ENCODE measurements at regions not wholly inside any gene's neighbourhood (a gene's known extent, or its start where the extent isn't known, plus 50 kb on each side); places are given as distances from the start of the nearest gene placed in this dataset.
A peak's percentile ranks its signal among the peaks of the same experiment; 100 is the strongest.

DNA sequence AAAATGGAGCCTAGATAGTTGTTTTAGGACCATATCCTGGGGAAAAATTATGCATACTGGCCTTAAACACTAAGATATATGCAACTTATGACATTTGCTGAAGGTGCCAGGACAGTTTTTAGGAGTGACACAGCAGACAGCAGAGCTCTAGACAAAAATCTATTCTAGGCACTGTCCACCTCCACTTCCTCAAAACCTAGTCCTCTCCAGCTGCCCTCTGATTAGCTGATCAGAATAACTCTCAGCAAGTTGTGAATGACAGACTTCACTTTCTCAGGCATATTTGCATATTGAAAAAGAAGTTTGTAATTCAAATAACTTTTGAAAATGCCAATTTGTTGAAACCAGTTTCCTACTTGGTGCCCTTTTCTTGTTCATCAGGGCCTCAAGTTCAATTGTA lies 152.3 kb upstream of the STEAP4 start:
- TF ChIP-seq RARB (CRISPR knock-in tag; IDR thresholded peaks at IDR 0.05) (no peak), PPARA (CRISPR knock-in tag; IDR thresholded peaks at IDR 0.05; ENCODE audit: borderline replicate concordance) (no peak), ZFP30 (CRISPR knock-in tag; IDR thresholded peaks at IDR 0.05) (no peak), TOX (CRISPR knock-in tag; IDR thresholded peaks at IDR 0.05; ENCODE audit: borderline replicate concordance) (no peak), OSR1 (CRISPR knock-in tag; IDR thresholded peaks at IDR 0.05) (no peak), SNAI2 (CRISPR knock-in tag; IDR thresholded peaks at IDR 0.05) (no peak), ZNF70 (CRISPR knock-in tag; IDR thresholded peaks at IDR 0.05) (no peak), ARNTL (CRISPR knock-in tag; IDR thresholded peaks at IDR 0.05; ENCODE audit: borderline replicate concordance, low read depth) (no peak)
- TF ChIP-seq, protein P1, sequence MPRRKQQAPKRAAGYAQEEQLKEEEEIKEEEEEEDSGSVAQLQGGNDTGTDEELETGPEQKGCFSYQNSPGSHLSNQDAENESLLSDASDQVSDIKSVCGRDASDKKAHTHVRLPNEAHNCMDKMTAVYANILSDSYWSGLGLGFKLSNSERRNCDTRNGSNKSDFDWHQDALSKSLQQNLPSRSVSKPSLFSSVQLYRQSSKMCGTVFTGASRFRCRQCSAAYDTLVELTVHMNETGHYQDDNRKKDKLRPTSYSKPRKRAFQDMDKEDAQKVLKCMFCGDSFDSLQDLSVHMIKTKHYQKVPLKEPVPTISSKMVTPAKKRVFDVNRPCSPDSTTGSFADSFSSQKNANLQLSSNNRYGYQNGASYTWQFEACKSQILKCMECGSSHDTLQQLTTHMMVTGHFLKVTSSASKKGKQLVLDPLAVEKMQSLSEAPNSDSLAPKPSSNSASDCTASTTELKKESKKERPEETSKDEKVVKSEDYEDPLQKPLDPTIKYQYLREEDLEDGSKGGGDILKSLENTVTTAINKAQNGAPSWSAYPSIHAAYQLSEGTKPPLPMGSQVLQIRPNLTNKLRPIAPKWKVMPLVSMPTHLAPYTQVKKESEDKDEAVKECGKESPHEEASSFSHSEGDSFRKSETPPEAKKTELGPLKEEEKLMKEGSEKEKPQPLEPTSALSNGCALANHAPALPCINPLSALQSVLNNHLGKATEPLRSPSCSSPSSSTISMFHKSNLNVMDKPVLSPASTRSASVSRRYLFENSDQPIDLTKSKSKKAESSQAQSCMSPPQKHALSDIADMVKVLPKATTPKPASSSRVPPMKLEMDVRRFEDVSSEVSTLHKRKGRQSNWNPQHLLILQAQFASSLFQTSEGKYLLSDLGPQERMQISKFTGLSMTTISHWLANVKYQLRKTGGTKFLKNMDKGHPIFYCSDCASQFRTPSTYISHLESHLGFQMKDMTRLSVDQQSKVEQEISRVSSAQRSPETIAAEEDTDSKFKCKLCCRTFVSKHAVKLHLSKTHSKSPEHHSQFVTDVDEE (CRISPR knock-in tag; IDR thresholded peaks at IDR 0.05) = no peak
- TF ChIP-seq, protein P2, sequence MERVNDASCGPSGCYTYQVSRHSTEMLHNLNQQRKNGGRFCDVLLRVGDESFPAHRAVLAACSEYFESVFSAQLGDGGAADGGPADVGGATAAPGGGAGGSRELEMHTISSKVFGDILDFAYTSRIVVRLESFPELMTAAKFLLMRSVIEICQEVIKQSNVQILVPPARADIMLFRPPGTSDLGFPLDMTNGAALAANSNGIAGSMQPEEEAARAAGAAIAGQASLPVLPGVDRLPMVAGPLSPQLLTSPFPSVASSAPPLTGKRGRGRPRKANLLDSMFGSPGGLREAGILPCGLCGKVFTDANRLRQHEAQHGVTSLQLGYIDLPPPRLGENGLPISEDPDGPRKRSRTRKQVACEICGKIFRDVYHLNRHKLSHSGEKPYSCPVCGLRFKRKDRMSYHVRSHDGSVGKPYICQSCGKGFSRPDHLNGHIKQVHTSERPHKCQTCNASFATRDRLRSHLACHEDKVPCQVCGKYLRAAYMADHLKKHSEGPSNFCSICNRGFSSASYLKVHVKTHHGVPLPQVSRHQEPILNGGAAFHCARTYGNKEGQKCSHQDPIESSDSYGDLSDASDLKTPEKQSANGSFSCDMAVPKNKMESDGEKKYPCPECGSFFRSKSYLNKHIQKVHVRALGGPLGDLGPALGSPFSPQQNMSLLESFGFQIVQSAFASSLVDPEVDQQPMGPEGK (CRISPR knock-in tag; IDR thresholded peaks at IDR 0.05; ENCODE audit: borderline replicate concordance) = no peak
- ATAC-seq = no peak

DNA sequence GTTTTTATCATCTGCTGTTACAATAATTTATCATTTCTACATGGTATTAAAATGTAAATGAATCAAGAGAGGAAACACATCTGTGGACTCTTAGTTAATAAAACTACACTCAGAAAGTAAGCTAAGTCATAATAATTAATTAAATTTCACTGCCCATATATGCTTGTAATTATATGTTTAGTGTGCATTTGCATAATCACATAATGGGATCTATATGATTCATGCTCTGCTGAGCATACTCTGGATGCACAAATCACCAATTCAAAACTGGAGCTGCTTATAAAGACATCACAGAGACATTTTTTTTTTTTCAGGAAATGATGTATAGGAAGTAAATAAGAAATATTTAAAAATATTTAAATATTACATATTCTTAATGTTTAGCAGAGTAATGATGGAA lies 151.6 kb upstream of the STEAP4 start:
- no peak for ATAC-seq
- TF ChIP-seq ZC3H10 (CRISPR knock-in tag; IDR thresholded peaks at IDR 0.05) (no peak), ZNF565 (CRISPR knock-in tag; conservative IDR thresholded peaks at IDR 0.05; ENCODE audit: low read depth) (0 out of 2 replicates have a peak, but pooled peaks have one; percentile 47)

DNA sequence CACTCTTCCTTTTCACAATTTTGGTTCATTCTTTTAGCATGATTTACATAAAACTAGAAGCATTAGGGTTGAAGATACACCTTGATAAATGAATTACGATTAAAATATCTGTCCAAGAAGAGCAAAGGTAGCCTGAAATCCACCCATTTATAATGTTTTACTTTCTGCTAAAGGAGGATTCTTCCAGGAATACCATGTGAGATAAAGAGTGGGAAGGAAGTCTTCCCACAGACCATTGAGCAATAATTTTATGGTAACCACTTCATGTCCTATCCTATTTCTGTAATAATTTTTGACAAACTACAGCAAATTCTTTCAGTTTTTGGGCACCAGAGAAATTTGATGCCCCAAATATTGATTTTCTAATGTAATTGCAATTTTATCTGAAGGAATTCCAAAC lies 150.6 kb upstream of the STEAP4 start:
- peak; percentile 75; the same call in 1 of the 2 replicates for TF ChIP-seq ISL1 (CRISPR knock-in tag; IDR thresholded peaks at IDR 0.05)
- TF ChIP-seq ZNF70 (CRISPR knock-in tag; IDR thresholded peaks at IDR 0.05) = no peak

DNA sequence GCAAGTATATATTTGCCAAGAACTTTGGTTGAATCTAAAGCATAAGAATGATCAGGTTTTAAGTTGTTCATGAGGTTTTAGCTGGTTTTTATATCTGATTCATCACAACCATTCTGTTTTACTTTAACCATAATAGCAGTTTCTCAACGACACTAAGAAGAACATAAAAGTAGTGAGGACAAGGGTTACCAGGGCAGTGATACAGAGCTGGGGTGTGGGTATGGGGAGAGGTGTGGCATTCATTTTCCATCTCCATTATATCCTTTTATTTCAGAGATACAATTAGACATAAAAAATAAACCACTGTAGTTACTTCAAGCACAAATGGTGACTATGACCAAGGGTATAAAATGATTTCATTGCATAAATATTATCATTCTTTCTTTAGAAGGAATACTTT lies 149.8 kb upstream of the STEAP4 start:
- TF ChIP-seq OSR1 (CRISPR knock-in tag; IDR thresholded peaks at IDR 0.05) = no peak
- ATAC-seq = no peak

More for the DNA sequence above, 150.6 kb upstream of the STEAP4 start:
- no peak for ATAC-seq

DNA sequence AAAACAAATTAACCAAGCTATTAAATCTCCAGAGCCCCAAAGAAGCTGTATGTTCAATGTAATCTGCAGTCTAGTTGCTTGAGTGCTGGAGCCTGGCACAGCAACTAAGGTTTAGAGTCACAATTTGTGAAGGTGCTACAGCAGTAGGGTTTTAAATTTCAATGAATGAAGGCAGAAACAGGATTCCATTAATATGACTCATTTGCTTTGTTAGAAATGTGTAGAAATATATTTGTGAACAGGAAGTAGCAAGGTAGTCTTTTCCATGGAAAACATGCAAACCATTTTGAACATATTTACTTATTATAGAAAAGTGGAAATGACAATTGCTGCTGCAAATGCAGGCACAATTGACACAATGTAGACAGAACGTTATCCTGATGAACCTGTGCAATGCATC lies 149.0 kb upstream of the STEAP4 start:
- no peak for ATAC-seq
- TF ChIP-seq, protein P3, sequence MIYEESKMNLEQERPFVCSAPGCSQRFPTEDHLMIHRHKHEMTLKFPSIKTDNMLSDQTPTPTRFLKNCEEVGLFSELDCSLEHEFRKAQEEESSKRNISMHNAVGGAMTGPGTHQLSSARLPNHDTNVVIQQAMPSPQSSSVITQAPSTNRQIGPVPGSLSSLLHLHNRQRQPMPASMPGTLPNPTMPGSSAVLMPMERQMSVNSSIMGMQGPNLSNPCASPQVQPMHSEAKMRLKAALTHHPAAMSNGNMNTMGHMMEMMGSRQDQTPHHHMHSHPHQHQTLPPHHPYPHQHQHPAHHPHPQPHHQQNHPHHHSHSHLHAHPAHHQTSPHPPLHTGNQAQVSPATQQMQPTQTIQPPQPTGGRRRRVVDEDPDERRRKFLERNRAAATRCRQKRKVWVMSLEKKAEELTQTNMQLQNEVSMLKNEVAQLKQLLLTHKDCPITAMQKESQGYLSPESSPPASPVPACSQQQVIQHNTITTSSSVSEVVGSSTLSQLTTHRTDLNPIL (CRISPR knock-in tag; IDR thresholded peaks at IDR 0.05; ENCODE audit: low read depth) = no peak
- TF ChIP-seq, protein P4, sequence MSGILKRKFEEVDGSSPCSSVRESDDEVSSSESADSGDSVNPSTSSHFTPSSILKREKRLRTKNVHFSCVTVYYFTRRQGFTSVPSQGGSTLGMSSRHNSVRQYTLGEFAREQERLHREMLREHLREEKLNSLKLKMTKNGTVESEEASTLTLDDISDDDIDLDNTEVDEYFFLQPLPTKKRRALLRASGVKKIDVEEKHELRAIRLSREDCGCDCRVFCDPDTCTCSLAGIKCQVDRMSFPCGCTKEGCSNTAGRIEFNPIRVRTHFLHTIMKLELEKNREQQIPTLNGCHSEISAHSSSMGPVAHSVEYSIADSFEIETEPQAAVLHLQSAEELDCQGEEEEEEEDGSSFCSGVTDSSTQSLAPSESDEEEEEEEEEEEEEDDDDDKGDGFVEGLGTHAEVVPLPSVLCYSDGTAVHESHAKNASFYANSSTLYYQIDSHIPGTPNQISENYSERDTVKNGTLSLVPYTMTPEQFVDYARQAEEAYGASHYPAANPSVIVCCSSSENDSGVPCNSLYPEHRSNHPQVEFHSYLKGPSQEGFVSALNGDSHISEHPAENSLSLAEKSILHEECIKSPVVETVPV (CRISPR knock-in tag; IDR thresholded peaks at IDR 0.05) = no peak
- peak; percentile 10; the same call in 1 of the 2 replicates for TF ChIP-seq ISL1 (CRISPR knock-in tag; IDR thresholded peaks at IDR 0.05)

DNA sequence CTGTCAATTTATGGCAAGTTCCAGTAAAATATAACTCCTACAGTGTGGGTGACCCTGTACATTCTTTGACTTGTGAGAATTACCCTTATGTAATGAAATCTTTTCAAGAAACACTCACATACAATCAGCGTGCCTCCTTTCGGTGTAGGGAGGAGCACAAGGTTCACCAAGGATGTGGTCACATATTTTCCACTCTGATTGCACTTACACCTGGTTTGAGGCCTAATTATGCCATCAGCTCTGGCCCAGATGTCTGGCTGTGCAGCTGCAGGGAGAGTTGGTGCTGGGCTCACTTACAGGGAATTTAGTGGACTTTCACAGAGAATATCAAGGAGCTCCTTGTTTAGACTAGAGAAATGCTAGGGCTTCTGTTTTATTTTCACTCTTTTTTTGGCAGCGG lies 146.0 kb upstream of the STEAP4 start:
- TF ChIP-seq BACH2 (CRISPR knock-in tag; IDR thresholded peaks at IDR 0.05; ENCODE audit: borderline replicate concordance) (no peak), TOX (CRISPR knock-in tag; IDR thresholded peaks at IDR 0.05; ENCODE audit: borderline replicate concordance) (no peak), ZFP30 (CRISPR knock-in tag; IDR thresholded peaks at IDR 0.05) (no peak), ISL1 (CRISPR knock-in tag; IDR thresholded peaks at IDR 0.05) (no peak), RARB (CRISPR knock-in tag; IDR thresholded peaks at IDR 0.05) (no peak), ZNF565 (CRISPR knock-in tag; conservative IDR thresholded peaks at IDR 0.05; ENCODE audit: low read depth) (no peak), ZNF70 (CRISPR knock-in tag; IDR thresholded peaks at IDR 0.05) (no peak)
- TF ChIP-seq, protein P4 (CRISPR knock-in tag; IDR thresholded peaks at IDR 0.05) = no peak
- TF ChIP-seq, protein P5, sequence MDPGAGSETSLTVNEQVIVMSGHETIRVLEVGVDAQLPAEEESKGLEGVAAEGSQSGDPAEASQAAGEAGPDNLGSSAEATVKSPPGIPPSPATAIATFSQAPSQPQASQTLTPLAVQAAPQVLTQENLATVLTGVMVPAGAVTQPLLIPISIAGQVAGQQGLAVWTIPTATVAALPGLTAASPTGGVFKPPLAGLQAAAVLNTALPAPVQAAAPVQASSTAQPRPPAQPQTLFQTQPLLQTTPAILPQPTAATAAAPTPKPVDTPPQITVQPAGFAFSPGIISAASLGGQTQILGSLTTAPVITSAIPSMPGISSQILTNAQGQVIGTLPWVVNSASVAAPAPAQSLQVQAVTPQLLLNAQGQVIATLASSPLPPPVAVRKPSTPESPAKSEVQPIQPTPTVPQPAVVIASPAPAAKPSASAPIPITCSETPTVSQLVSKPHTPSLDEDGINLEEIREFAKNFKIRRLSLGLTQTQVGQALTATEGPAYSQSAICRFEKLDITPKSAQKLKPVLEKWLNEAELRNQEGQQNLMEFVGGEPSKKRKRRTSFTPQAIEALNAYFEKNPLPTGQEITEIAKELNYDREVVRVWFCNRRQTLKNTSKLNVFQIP (CRISPR knock-in tag; IDR thresholded peaks at IDR 0.05; ENCODE audit: borderline replicate concordance, low read depth) = no peak
- TF ChIP-seq, protein P3 (CRISPR knock-in tag; IDR thresholded peaks at IDR 0.05; ENCODE audit: low read depth) = no peak
- ATAC-seq = no peak

All from SK-N-SH treated with all-trans-retinoic acid at 6 μM for 48 hours (cell line).